ENCODE measurements at regions not wholly inside any gene's neighbourhood (a gene's known extent, or its start where the extent isn't known, plus 50 kb on each side); places are given as distances from the start of the nearest gene placed in this dataset.

GRCh38 chr16:86700046-86700945 is 121.9 kb downstream of the FOXL1 start:
- TF ChIP-seq CTCF (conservative IDR thresholded peaks at IDR 0.05; ENCODE audit: low read length), result no peak
- no peak for TF ChIP-seq EZH2phosphoT487 (IDR thresholded peaks at IDR 0.05; ENCODE audit: borderline replicate concordance, low read depth, low read length)

All from OCI-LY7 (cell line).